ENCODE measurements at regions not wholly inside any gene's neighbourhood (a gene's known extent, or its start where the extent isn't known, plus 50 kb on each side); places are given as distances from the start of the nearest gene placed in this dataset.

DNA sequence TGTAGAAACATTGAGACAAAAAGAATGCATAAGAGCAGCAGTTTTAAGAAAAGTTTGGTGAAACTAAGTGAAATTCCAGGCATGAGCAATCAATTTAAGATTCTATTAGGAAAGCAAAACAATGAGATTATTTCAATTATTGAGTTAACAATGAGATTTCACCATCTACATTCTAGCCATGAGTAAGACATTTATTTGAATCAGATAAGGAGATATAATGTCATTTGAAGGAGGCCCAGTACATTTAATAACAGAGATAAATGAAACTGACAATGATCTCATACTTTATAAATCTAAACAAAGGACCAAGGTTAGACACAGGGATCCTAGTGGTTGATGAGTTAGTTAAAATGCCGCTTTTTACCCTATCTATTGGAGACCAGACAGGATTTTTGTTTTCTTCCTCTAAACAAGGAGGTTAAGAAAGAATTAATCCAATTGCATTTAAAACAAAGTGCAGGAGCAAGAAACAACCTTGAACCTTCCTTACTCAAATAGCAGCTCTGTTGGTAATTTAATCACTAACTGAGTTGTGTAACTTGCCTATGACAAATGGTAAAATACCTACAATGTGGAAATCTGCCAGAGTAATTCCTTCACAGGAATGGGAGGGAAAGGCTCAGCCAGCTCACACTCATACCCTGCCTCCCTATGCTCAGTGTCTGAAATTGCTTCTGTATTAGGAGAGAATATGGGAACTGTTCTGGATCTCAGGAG, 103.5 kb upstream of the NR3C1 start (continued):
- TF ChIP-seq, protein P1, sequence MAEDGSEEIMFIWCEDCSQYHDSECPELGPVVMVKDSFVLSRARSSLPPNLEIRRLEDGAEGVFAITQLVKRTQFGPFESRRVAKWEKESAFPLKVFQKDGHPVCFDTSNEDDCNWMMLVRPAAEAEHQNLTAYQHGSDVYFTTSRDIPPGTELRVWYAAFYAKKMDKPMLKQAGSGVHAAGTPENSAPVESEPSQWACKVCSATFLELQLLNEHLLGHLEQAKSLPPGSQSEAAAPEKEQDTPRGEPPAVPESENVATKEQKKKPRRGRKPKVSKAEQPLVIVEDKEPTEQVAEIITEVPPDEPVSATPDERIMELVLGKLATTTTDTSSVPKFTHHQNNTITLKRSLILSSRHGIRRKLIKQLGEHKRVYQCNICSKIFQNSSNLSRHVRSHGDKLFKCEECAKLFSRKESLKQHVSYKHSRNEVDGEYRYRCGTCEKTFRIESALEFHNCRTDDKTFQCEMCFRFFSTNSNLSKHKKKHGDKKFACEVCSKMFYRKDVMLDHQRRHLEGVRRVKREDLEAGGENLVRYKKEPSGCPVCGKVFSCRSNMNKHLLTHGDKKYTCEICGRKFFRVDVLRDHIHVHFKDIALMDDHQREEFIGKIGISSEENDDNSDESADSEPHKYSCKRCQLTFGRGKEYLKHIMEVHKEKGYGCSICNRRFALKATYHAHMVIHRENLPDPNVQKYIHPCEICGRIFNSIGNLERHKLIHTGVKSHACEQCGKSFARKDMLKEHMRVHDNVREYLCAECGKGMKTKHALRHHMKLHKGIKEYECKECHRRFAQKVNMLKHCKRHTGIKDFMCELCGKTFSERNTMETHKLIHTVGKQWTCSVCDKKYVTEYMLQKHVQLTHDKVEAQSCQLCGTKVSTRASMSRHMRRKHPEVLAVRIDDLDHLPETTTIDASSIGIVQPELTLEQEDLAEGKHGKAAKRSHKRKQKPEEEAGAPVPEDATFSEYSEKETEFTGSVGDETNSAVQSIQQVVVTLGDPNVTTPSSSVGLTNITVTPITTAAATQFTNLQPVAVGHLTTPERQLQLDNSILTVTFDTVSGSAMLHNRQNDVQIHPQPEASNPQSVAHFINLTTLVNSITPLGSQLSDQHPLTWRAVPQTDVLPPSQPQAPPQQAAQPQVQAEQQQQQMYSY (CRISPR knock-in tag; IDR thresholded peaks at IDR 0.05) = no peak
- TF ChIP-seq ZGPAT (CRISPR knock-in tag; IDR thresholded peaks at IDR 0.05) = peak; percentile 77
- TF ChIP-seq MIER3 (CRISPR knock-in tag; IDR thresholded peaks at IDR 0.05; ENCODE audit: borderline replicate concordance) = peak; percentile 87; the same call in 1 of the 2 replicates
- TF ChIP-seq ZNF263 (CRISPR knock-in tag; IDR thresholded peaks at IDR 0.05) = no peak
- TF ChIP-seq ZNF550 (CRISPR knock-in tag; IDR thresholded peaks at IDR 0.05; ENCODE audit: borderline replicate concordance) = no peak
- TF ChIP-seq STAT5B (CRISPR knock-in tag; IDR thresholded peaks at IDR 0.05) = 0 out of 2 replicates have a peak, but pooled peaks have one; percentile 48
- peak; percentile 62 for TF ChIP-seq DMAP1 (CRISPR knock-in tag; IDR thresholded peaks at IDR 0.05)
- peak; percentile 83 for TF ChIP-seq FOXK1 (CRISPR knock-in tag; IDR thresholded peaks at IDR 0.05; ENCODE audit: borderline replicate concordance, low read depth)
- TF ChIP-seq TEAD3 (CRISPR knock-in tag; optimal IDR thresholded peaks at IDR 0.05; ENCODE audit: borderline replicate concordance) = peak; percentile 94
- TF ChIP-seq GRHL1 (CRISPR knock-in tag; conservative IDR thresholded peaks at IDR 0.05) = no peak
- no peak for TF ChIP-seq NFIB (CRISPR knock-in tag; IDR thresholded peaks at IDR 0.05; ENCODE audit: borderline replicate concordance)
- TF ChIP-seq ISL2 (CRISPR knock-in tag; IDR thresholded peaks at IDR 0.05) = peak; percentile 94
- TF ChIP-seq ZBTB49 (CRISPR knock-in tag; IDR thresholded peaks at IDR 0.05; ENCODE audit: borderline replicate concordance) = no peak
- peak; percentile 92 for TF ChIP-seq ELF3 (CRISPR knock-in tag; IDR thresholded peaks at IDR 0.05)
- peak; percentile 80 for TF ChIP-seq ZNF12 (CRISPR knock-in tag; IDR thresholded peaks at IDR 0.05)
- TF ChIP-seq, protein P2, sequence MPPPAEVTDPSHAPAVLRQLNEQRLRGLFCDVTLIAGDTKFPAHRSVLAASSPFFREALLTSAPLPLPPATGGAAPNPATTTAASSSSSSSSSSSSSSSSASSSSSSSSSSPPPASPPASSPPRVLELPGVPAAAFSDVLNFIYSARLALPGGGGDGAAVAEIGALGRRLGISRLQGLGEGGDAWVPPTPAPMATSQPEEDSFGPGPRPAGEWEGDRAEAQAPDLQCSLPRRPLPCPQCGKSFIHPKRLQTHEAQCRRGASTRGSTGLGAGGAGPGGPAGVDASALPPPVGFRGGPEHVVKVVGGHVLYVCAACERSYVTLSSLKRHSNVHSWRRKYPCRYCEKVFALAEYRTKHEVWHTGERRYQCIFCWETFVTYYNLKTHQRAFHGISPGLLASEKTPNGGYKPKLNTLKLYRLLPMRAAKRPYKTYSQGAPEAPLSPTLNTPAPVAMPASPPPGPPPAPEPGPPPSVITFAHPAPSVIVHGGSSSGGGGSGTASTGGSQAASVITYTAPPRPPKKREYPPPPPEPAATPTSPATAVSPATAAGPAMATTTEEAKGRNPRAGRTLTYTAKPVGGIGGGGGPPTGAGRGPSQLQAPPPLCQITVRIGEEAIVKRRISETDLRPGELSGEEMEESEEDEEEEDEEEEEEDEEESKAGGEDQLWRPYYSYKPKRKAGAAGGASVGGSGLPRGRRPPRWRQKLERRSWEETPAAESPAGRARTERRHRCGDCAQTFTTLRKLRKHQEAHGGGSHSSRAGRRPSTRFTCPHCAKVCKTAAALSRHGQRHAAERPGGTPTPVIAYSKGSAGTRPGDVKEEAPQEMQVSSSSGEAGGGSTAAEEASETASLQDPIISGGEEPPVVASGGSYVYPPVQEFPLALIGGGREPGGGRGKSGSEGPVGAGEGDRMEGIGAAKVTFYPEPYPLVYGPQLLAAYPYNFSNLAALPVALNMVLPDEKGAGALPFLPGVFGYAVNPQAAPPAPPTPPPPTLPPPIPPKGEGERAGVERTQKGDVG (CRISPR knock-in tag; IDR thresholded peaks at IDR 0.05; ENCODE audit: borderline replicate concordance) = no peak
- TF ChIP-seq HNRNPK (IDR thresholded peaks at IDR 0.05; ENCODE audit: low read depth, low read length, poor library complexity, severe bottlenecking) = no peak

Measured in HepG2 (cell line).